H9 (cell line): ENCODE measurements at regions not wholly inside any gene's neighbourhood (a gene's known extent, or its start where the extent isn't known, plus 50 kb on each side); places are given as distances from the start of the nearest gene placed in this dataset.

ENCODE experiments used
- DNase-seq: peaks from one replicate; pipeline ENCODE4 v3.0.0-alpha.2; 2017
- H2AFZ ChIP-seq: one replicate; pipeline ENCODE4 v1.6.1; 2013; ENCODE audit warnings: mild to moderate bottlenecking, low read length, control low read depth, moderate library complexity
- H2AK5ac ChIP-seq: 2 replicates; pipeline ENCODE4 v1.6.1; 2013; ENCODE audit warnings: low read length, control low read depth, mixed read lengths; ENCODE audit not compliant: insufficient read length
- H2BK120ac ChIP-seq: one replicate; pipeline ENCODE4 v1.6.1; 2013; ENCODE audit warnings: low read depth, mild to moderate bottlenecking, low read length, control low read depth, inconsistent platforms; ENCODE audit not compliant: poor library complexity, severe bottlenecking
- H2BK12ac ChIP-seq: 2 replicates; pipeline ENCODE4 v1.6.1; 2013; ENCODE audit warnings: low read length, control low read depth, mixed read lengths, low read depth; ENCODE audit not compliant: insufficient read length
- H2BK15ac ChIP-seq: 2 replicates; pipeline ENCODE4 v1.6.1; 2013; ENCODE audit warnings: low read depth, low read length, control low read depth
- H2BK20ac ChIP-seq: one replicate; pipeline ENCODE4 v1.6.1; 2013; ENCODE audit warnings: low read depth, mild to moderate bottlenecking, low read length, control low read depth, inconsistent platforms; ENCODE audit not compliant: poor library complexity, severe bottlenecking
- H2BK5ac ChIP-seq: 2 replicates; pipeline ENCODE4 v1.6.1; 2013; ENCODE audit warnings: low read length, control low read depth, mixed read lengths; ENCODE audit not compliant: insufficient read length
- H3K14ac ChIP-seq: 2 replicates; pipeline ENCODE4 v1.6.1; 2013; ENCODE audit warnings: low read length, control low read depth; ENCODE audit not compliant: insufficient read depth
- H3K18ac ChIP-seq: 2 replicates; pipeline ENCODE4 v1.6.1; 2013; ENCODE audit warnings: low read depth, mild to moderate bottlenecking, mixed read lengths, low read length, control low read depth; ENCODE audit not compliant: insufficient read length
- H3K23ac ChIP-seq: 2 replicates; pipeline ENCODE4 v1.6.1; 2013; ENCODE audit warnings: low read length, control low read depth, mixed read lengths, low read depth; ENCODE audit not compliant: insufficient read length
- H3K23me2 ChIP-seq: 2 replicates; pipeline ENCODE4 v1.6.1; 2013; ENCODE audit warnings: low read depth, mild to moderate bottlenecking, mixed read lengths, low read length, control low read depth; ENCODE audit not compliant: insufficient read length, poor library complexity, severe bottlenecking
- H3K27ac ChIP-seq: 2 replicates; pipeline ENCODE4 v1.5.1; 2013; ENCODE audit warnings: low read length, control low read depth, mixed read lengths, low read depth; ENCODE audit not compliant: insufficient read length
- H3K27me3 ChIP-seq: 2 replicates; pipeline ENCODE4 v1.6.1; 2013; ENCODE audit warnings: low read length, control low read depth, inconsistent platforms; ENCODE audit not compliant: insufficient read depth
- H3K4ac ChIP-seq: 2 replicates; pipeline ENCODE4 v1.6.1; 2013; ENCODE audit warnings: low read depth, mild to moderate bottlenecking, control low read depth, inconsistent platforms, low read length, moderate library complexity
- H3K4me1 ChIP-seq: 2 replicates; pipeline ENCODE4 v1.6.1; 2013; ENCODE audit warnings: low read length, control low read depth, inconsistent platforms; ENCODE audit not compliant: insufficient read depth
- H3K4me2 ChIP-seq: 2 replicates; pipeline ENCODE4 v1.6.1; 2013; ENCODE audit warnings: low read length, control low read depth, mixed read lengths; ENCODE audit not compliant: insufficient read length, insufficient read depth
- H3K56ac ChIP-seq: 2 replicates; pipeline ENCODE4 v1.6.1; 2013; ENCODE audit warnings: low read depth, mild to moderate bottlenecking, mixed read lengths, low read length, control low read depth; ENCODE audit not compliant: insufficient read length
- H3K79me1 ChIP-seq: 2 replicates; pipeline ENCODE4 v1.6.1; 2013; ENCODE audit warnings: low read depth, mild to moderate bottlenecking, moderate library complexity, low read length, control low read depth, inconsistent platforms; ENCODE audit not compliant: insufficient read depth, poor library complexity, severe bottlenecking
- H3K79me2 ChIP-seq: 2 replicates; pipeline ENCODE4 v1.6.1; 2013; ENCODE audit warnings: low read length, control low read depth, inconsistent platforms; ENCODE audit not compliant: insufficient read depth
- H3K9ac ChIP-seq: 2 replicates; pipeline ENCODE4 v1.6.1; 2013; ENCODE audit warnings: low read length, control low read depth, mixed read lengths; ENCODE audit not compliant: insufficient read length; ENCODE audit errors: extremely low read depth
- H3K9me3 ChIP-seq: one replicate; pipeline ENCODE4 v1.6.1; 2013; ENCODE audit warnings: low read depth, low read length, inconsistent platforms; ENCODE audit not compliant: control insufficient read depth
- H3T11ph ChIP-seq: one replicate; pipeline ENCODE4 v1.6.1; 2013; ENCODE audit warnings: mild to moderate bottlenecking, low read length, control low read depth, inconsistent platforms
- H4K20me1 ChIP-seq: one replicate; pipeline ENCODE4 v1.6.1; 2013; ENCODE audit not compliant: control insufficient read depth, insufficient read length, insufficient read depth
- H4K5ac ChIP-seq: 2 replicates; pipeline ENCODE4 v1.6.1; 2013; ENCODE audit warnings: low read depth, mild to moderate bottlenecking, mixed read lengths, low read length, control low read depth; ENCODE audit not compliant: insufficient read length
- H4K8ac ChIP-seq: replicated peaks from 2 replicates; pipeline ENCODE4 v1.6.1; 2013; ENCODE audit warnings: low read length, control low read depth, mixed read lengths, low read depth; ENCODE audit not compliant: insufficient read length
- H4K91ac ChIP-seq: 2 replicates; pipeline ENCODE4 v1.6.1; 2013; ENCODE audit warnings: low read depth, mild to moderate bottlenecking, moderate library complexity, mixed read lengths, low read length, control low read depth; ENCODE audit not compliant: insufficient read length
- H3K27ac Mint-ChIP-seq, 3 experiments: 2 replicates in 2 of 3; 3 replicates in 1 of 3; pipeline ENCODE4 v1.8.0; 2020 to 2021; ENCODE audit warnings: mixed read lengths in 3 of 3, mild to moderate bottlenecking in 1 of 3, moderate library complexity in 1 of 3
- H3K27me3 Mint-ChIP-seq: 2 replicates; pipeline ENCODE4 v1.8.0; 2021; ENCODE audit warnings: low read depth, mild to moderate bottlenecking, moderate library complexity, mixed read lengths
- H3K36me3 Mint-ChIP-seq, 3 experiments: 2 replicates in 2 of 3; 3 replicates in 1 of 3; pipeline ENCODE4 v1.8.0; 2020 to 2021; ENCODE audit warnings: low read depth in 3 of 3, mixed read lengths in 3 of 3; ENCODE audit not compliant: insufficient read depth in 1 of 3
- H3K4me1 Mint-ChIP-seq, 2 experiments: 2 replicates each; pipeline ENCODE4 v1.8.0; 2020; ENCODE audit warnings: mixed read lengths in 2 of 2
- H3K4me3 Mint-ChIP-seq, 2 experiments: 2 replicates in 1 of 2; 3 replicates in 1 of 2; pipeline ENCODE4 v1.8.0; 2020 to 2021; ENCODE audit warnings: mild to moderate bottlenecking in 2 of 2, mixed read lengths in 2 of 2, moderate library complexity in 1 of 2
- H3K9me3 Mint-ChIP-seq, 2 experiments: 2 replicates in 1 of 2; 3 replicates in 1 of 2; pipeline ENCODE4 v1.8.0; 2020; ENCODE audit warnings: mild to moderate bottlenecking in 2 of 2, mixed read lengths in 2 of 2, moderate library complexity in 1 of 2
- CTCF ChIP-seq: fragments of 200-600 bp; sonication (generic); conservative IDR thresholded peaks from 3 replicates; pipeline ENCODE4 v1.8.0; 2021; ENCODE audit warnings: antibody characterized with exemption, mild to moderate bottlenecking
- WGBS: extraction: QIAGEN DNeasy Blood & Tissue Kit; methylation state at CpG from one replicate; pipeline ENCODE4 v1.1.7; 2013; ENCODE audit warnings: missing lambda C conversion rate, low lambda C conversion rate, mixed read lengths; ENCODE audit not compliant: insufficient read length; ENCODE audit errors: extremely low coverage; 5-methylcytosine and 5-hydroxymethylcytosine counted together

- Histone ChIP-seq H2BK120ac (no peak overlapping the region), H4K5ac (no peak overlapping the region), H3K56ac (no peak overlapping the region), H4K91ac (no peak overlapping the region), H3K4ac (no peak overlapping the region), H3K9me3 (no peaks in the 10 kb centered on the region), H2BK15ac (no peak overlapping the region), H3T11ph (no peak overlapping the region), H2BK12ac (no peak overlapping the region), H3K27ac (no peak overlapping the region), H2BK20ac (no peak overlapping the region), H2BK5ac (no peak overlapping the region), H3K14ac (no peak overlapping the region), H2AK5ac (no peak overlapping the region), H3K9ac (no peak overlapping the region), H3K79me2 (no peaks in the 10 kb centered on the region), H3K27me3 (no peaks in the 10 kb centered on the region), H4K8ac (no peak overlapping the region), H3K23ac (no peak overlapping the region), H4K20me1 (peaks cover 2% of the 10 kb centered on the region), H2AFZ (no peak overlapping the region), H3K4me1 (no peaks in the 10 kb centered on the region), H3K79me1 (no peaks in the 10 kb centered on the region), H3K4me2 (no peak overlapping the region), H3K23me2 (no peaks in the 10 kb centered on the region), H3K18ac (no peak overlapping the region)
- no peaks in the 10 kb centered on the region for H3K9me3 Mint-ChIP-seq
- TF ChIP-seq CTCF, result no peak
- H3K27ac Mint-ChIP-seq, result no peak overlapping the region; a peak in 1 of 7 replicates
- no peak for DNase-seq
- no peaks in the 10 kb centered on the region for H3K36me3 Mint-ChIP-seq
- H3K4me1 Mint-ChIP-seq, result peaks cover 3 to 8% of the 10 kb centered on the region in 2 experiments
- H3K4me3 Mint-ChIP-seq, result no peak overlapping the region
- no peaks in the 10 kb centered on the region for H3K27me3 Mint-ChIP-seq
- WGBS, result no CpG with 5 or more reads among the region's 5 CpGs
Observed at GRCh38 chr7:37514497-37514896, 65.8 kb upstream of the ELMO1 start.
